ENCODE measurements at regions not wholly inside any gene's neighbourhood (a gene's known extent, or its start where the extent isn't known, plus 50 kb on each side); places are given as distances from the start of the nearest gene placed in this dataset.

DNA sequence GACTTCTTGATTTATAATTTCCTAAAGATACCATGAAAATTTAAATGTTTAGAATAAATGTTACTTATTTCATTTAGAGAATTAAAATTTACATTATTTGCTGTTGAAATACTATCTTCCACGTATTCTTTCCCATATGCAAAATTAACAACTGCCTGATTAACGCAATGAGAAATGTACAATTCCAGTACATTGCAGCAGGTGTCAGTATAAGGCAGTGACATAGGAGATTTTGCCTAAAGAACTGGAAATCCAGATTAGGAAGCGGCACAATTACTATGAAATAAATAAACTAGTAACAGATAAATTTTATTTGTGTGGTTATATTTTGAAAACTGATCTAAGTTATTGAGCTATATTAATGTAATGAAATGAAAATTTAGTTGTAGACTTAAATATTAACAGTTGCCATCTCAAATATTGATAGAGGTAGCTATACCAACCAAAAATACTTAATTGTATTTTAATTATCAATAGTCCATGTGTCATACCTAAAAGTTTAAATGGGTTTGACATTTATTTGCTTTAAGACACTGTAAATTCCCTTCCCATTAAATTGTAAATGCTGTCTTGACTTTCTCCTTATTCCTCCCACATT lies 300.2 kb downstream of the UTRN start:
- DNase-seq: no peak

- no peak for DNase-seq
Observed at GRCh38 chr6:144586986-144587385, 301.9 kb downstream of the UTRN start.

DNA sequence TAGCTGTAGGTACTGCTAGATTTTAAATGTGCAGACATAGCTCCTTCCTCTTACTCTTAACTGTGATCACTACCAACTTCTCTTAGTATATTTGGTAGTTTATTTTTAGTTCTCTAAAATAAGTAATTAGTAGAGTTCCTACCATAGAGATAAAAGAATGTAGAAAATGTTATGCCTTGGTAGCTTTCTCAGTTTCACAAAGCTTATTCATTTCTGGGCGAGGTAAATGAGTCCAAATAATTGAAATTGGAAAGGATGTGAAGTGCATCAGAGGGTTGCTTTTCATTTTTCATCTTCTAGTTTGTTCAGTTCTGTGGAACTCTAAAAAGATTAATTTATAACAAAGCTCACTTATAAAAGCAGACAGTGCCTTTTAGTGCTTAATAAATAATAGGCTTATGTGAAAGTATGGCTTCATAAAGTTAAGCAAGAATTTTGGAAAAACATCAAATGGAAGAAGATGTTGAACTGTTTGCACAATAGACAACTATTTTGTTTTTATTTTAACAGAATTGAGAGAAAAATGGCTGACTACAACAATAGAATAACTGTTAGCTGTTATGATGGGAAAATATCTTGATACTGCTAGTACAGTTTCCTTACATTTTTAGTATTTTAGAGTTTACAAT lies 303.7 kb downstream of the UTRN start:
- DNase-seq: no peak

- no peak for DNase-seq
Observed at GRCh38 chr6:144590532-144590931, 305.4 kb downstream of the UTRN start.

GRCh38 chr6:144593392-144593791 lies 308.3 kb downstream of the UTRN start:
- no peak for DNase-seq

DNA sequence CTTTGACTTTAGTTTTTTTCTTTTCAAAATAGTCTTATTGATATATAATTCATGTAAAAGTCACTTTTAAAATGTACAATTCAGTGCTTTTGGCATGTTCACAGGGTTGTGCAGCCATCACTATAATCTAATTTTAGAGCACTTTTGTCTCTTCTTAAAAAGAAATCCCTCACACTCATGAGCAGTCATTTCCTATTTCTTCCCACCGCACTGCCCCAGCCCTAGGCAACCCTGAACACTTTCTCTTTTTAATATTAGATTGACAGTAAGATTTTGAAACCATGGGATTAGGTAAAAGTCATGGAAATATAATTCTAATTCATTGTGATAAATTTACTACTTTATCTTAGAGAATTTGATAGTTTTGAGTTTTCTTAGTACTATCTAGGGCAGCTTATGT lies 309.4 kb downstream of the UTRN start:
- no peak for DNase-seq

GRCh38 chr6:144595266-144595665 lies 310.1 kb downstream of the UTRN start:
- DNase-seq: no peak

- DNase-seq: no peak
Observed at GRCh38 chr6:144597511-144597910, 312.4 kb downstream of the UTRN start.

DNA sequence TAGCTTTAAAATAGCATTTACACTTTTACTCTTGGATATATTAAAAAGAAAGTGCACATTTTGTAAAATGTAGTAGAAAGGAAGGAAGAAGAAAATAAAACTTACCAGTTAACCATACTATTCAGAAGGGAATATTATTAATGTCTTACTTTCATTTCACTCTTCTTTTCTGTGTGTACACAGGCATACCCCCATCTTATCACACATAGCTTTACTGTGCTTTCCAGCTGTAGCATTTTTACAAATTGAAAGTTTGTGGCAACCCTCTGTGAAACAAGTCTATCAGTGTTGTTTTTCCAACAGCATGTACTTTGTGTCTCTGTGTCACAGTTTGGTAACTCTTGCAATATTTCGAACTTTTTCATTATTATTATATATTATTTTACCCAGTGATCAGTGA lies 314.5 kb downstream of the UTRN start:
- no peak for DNase-seq

DNA sequence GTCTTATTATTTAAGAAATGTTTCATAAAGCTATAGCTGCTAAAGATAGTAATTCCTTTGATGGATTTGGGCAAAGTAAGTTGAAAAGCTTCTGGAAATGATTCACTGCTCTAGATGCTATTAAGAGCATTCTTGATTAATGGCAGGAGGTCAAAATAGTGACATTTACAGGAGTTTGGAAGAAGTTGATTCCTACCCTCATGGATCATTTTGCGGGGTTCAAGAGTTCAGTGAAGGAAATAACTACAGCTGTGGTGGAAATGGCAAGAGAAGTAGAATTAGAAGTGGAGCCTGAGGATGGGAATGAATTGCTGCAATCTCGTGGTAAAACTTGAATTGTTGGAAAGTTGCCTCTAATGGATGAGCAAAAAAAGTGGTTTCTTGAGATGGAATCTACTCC lies 316.1 kb downstream of the UTRN start:
- DNase-seq: no peak

DNA sequence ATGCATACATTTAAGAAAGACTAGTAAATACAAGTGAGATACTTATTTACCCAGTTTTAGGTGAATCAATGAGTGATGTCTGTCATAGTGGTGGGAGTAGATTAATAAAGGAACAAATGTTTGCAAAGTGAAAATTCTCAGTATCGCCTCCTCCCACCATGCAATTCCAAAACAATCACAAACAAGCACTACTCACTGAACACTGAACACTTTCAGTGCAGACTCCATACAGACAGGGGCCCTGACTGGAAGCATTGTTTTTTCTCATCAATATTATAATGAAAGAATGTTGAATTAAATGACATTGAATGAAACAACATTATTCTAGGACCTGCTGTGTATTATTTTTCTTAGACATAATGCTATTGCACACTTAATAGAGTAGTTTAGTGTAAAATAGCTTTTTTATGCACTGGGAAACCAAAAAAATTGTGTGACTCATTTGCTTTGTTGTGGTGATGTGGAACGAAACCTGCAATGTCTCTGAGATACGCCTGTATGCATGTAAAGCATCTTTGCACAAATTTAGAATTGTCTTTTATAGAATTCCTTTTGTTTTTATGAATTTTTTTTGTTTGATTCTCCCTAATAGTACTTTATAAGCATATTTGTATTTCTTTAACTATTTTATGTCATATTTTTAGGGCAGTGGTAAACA lies 317.5 kb downstream of the UTRN start:
- DNase-seq: no peak

DNA sequence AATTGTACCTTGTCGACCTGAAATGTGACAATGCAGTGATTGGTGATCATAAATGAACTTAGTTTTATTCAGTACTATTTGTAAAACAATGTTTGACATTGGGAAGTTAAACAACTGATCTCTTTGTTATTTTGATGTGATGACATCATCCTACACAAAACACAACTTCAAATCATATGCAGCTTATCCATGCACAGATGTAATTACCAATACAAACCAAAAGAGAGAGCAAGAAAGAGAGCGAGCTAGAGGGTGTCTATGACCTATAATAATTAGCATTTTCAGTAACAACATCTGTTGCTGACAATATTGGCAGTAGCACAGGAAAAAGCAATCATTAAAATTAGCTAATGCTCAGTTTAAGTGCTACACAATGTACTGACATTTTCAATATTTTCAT lies 320.9 kb downstream of the UTRN start:
- no peak for DNase-seq

- DNase-seq: no peak
Observed at GRCh38 chr6:144607998-144608735, 323.0 kb downstream of the UTRN start.

- no peak for DNase-seq
Observed at GRCh38 chr6:144612811-144613210, 327.7 kb downstream of the UTRN start.

DNA sequence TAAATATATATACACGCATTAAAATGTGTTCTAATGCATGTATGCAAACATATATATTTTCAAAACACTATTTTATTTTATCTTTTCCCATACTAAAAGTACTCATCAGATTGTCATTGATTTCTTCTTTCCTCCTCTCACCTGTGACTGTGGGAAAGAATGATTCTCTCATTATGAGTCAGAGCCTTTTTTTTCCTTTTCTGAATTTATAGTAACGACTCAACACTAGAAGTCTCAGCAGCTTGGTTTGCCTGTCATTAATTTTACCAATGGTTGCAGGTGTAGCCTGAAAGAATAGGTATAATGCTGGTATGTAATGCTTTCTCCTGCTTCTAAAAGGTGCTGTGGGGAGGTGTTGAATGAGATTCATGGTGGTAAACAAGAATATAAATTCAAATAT lies 328.7 kb downstream of the UTRN start:
- DNase-seq: no peak

DNA sequence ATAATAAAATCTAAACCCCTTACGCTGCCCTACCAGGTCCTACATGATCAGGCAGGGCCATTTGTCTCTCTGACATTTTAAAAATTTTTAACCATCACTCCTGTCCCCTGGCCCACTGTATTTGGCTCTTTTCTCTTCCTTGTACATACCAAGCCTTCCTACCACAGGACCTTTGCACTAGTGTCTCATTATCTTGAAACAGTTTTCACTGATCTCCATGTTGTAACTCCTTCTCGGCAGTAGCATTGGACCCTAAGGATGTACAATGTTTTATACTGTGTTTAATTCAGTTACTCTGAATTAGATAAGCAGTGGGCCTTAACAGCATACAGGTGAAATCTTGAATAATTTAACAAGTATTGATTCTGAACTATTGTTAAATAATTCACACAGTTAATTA lies 330.7 kb downstream of the UTRN start:
- DNase-seq: no peak

DNA sequence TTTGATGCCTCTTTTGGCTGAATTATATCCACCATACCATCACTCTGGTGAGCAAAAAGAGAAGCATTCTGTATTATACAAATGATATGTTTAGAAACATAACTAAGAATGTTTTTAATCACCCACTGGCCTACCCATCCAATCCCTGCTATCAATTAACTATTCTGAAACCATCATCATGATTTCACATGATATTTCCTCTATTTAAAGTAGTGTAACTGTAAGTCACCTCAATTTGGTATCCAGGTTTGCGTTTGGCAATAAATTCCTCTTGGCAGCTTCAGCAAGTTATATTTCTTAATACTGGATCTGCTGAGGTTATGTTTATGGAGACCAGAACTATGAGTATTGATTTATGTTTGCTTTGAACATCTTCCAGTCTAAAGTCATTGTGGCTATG lies 332.1 kb downstream of the UTRN start:
- no peak for DNase-seq

DNA sequence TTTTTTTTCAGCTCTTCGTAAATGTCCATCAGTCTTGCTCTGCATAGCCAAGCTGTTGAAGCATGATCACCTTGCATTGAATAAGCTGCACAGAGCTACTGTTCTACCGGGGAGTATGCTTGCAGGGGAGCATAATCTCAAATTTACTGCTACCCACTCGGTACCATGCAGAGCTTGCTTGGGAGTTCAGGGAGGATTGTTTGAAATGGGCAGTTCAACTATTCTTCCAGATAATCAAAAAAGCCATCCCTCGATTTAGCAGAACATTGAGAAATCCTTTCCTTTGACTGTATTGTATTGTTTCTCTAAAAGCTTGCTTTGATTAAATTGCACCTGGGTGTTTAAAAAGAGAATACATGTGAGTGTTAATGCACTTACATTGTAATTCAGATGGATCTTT lies 332.6 kb downstream of the UTRN start:
- DNase-seq: no peak

DNA sequence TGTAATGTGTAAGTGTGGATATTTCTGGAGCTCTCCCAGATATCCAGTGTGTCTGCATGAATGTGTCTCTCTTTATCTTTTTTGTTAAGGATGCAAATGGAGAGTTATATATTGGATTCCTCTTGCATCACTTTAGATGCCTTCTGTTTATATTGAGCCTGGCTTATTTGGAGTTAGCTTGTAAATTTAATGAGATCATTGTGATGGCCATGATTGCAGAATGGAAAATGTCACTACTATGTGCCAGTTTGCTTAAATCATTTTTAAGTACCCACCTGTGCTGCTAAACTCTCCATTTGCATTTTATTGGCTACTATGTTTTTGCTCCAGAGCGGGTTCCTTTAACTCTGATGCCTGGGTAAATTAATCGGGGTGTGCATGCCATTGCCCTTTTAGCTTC lies 334.8 kb downstream of the UTRN start:
- DNase-seq: no peak

GRCh38 chr6:144621332-144621731 lies 336.2 kb downstream of the UTRN start:
- DNase-seq: no peak

DNA sequence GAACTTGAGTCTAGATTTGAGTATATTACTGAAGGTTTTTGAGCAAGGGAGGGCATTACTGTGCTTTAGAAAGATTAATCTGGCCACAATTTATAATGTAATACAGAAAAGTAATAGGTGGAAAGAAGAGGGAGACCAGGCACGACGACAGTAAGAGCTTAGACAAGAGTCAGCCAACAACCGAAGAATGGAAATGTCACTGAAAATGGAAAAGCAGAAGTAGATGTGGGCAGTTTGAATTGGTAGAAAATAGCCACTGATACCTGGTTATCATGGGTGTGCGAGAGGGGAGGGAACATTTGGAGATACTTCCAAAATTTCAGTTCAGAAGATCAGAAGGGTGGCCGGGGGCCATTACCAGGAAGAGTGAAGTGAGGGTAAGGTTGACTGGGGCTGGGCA lies 339.1 kb downstream of the UTRN start:
- no peak for DNase-seq

GRCh38 chr6:144624716-144625115 lies 339.6 kb downstream of the UTRN start:
- no peak for DNase-seq

GRCh38 chr6:144630857-144631256 lies 345.7 kb downstream of the UTRN start:
- no peak for DNase-seq

- DNase-seq: no peak
Observed at GRCh38 chr6:144632266-144632665, 347.1 kb downstream of the UTRN start.
